ENCODE measurements at regions not wholly inside any gene's neighbourhood (a gene's known extent, or its start where the extent isn't known, plus 50 kb on each side); places are given as distances from the start of the nearest gene placed in this dataset.

DNA sequence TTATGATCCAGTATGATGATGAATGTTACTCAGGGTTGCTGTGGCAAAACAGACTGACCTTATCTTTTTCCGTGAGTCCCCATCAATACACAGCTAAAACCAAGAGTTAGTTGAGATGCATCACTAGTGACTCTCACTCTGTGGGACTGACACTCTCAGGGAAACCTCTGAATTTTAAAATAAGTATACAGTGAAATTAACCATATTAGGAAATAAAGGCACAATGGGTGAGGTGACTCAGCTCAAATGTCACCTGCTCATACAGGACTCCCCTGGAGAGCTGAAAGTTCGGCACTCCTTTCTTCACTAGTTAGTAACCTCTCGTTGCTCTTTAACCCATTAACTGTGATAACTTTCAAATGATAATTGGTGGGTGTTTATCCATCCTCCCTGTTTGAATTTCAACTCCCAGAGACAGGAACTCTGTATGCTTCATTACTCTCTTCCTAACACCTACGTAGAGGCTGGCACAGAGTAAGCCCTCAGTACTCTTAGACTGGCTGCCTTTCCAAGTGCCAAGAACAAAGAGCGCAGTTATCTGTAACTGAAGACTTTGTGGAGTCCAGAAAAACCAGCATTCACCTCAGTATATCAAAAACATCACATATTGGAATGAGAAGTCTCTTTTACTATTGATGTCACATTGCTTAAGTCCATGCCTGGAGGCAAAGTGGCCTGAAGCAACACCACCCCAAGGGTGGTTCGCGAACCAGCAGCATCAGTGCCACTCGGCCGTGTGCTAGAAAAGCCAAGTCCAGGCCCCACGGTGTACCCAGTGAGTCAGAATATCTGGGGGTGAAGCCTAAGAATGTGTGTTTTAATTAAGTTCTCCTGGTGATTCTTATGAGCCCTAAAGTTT lies 91.1 kb downstream of the NIBAN1 start:
- no peak for TF ChIP-seq ZNF24 (tag by site-specific recombination; IDR thresholded peaks at IDR 0.05)
- TF ChIP-seq, protein P1, sequence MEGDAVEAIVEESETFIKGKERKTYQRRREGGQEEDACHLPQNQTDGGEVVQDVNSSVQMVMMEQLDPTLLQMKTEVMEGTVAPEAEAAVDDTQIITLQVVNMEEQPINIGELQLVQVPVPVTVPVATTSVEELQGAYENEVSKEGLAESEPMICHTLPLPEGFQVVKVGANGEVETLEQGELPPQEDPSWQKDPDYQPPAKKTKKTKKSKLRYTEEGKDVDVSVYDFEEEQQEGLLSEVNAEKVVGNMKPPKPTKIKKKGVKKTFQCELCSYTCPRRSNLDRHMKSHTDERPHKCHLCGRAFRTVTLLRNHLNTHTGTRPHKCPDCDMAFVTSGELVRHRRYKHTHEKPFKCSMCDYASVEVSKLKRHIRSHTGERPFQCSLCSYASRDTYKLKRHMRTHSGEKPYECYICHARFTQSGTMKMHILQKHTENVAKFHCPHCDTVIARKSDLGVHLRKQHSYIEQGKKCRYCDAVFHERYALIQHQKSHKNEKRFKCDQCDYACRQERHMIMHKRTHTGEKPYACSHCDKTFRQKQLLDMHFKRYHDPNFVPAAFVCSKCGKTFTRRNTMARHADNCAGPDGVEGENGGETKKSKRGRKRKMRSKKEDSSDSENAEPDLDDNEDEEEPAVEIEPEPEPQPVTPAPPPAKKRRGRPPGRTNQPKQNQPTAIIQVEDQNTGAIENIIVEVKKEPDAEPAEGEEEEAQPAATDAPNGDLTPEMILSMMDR (tag by site-specific recombination; IDR thresholded peaks at IDR 0.05) = no peak
- TF ChIP-seq BCL11A (tag by site-specific recombination; IDR thresholded peaks at IDR 0.05; ENCODE audit: low read depth) = no peak
- no peak for TF ChIP-seq ZNF791 (tag by site-specific recombination; IDR thresholded peaks at IDR 0.05)
